Stimulated activated CD4-positive, alpha-beta T cell treated with anti-CD3 and anti-CD28 coated beads, TNF-alpha, amount 100 ng/mL, for 24 hours (primary cell): ENCODE measurements at regions not wholly inside any gene's neighbourhood (a gene's known extent, or its start where the extent isn't known, plus 50 kb on each side); places are given as distances from the start of the nearest gene placed in this dataset.
A peak's percentile ranks its signal among the peaks of the same experiment; 100 is the strongest.

ENCODE experiments used
- DNase-seq, 3 experiments: peaks; one replicate each; pipeline ENCODE4 v3.0.0-alpha.2; 2020; ENCODE audit warnings: low read depth in 3 of 3

DNA sequence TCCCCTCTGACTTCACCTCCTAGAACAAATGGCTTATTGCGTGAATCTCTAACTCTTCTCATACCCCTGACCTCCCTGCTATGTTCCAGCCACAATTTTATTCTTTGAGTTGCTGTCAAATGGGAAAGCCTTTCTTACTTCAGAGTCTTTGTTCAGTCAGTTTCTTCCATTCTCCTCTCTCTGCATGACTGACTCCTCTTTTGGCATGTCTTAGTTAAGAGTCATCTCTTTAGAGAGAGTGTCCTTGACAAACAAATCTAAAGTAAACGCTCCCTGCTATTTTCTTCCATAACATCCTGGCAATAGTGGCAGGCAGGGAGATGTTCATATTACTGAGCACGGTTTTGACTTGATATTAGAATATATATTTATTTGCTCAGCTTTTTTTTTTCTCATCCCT is 170.7 kb upstream of the ERBB4 start:
- DNase-seq: no peak

DNA sequence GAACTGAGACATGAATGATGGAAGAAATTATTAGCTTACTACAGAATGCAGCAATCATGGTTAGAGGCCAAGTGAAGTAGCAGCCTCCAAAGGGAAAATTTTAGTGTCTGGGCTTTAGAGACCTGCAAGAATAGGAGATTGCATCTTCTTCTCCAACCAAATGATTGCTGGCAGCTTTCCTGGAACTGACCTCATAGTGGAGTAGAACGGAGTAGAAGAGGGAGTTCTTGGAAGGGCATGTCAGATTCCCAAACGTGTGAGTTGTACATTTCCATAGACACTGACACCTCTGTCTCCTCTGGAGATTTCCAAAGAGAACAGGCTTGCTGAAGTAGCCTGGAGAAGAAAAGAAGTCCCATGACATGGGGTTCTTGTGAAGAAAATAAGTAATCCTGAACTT is 169.8 kb upstream of the ERBB4 start:
- DNase-seq: no peak

DNA sequence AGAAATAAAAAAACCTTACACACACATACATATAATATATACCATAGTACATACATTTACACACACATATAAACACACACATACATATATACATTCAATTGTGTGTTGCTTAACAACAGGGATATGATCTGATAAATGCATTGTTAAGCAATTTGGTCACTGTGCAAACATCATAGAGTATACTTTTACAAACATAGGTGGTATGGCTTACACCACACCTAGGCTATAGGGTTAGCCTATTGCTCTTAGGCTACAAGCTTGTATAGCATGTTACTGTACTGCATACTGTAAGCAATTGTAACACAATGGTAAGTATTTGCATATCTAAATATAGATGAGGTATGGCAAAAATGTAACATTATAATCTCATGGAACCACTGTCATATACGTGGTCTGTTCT is 156.8 kb upstream of the ERBB4 start:
- DNase-seq: no peak

DNA sequence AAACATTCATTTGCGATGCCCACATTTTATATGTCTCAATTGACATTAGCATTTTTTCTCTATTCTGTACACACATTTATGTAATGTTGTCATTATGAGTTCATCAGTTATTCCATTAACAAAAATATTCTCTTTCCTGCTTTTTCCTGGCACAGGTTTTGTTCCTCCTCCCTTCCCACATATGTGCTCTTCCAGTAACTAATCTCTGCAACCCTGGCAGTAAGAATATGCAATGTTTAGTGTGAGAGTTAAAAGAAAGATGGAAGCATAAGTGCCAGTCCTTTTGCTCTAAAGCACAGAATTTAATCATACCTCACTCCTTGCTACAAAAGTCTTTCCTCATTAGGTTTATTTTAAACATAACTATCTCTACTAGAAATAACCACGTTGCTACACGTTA is 155.8 kb upstream of the ERBB4 start:
- DNase-seq: no peak

DNA sequence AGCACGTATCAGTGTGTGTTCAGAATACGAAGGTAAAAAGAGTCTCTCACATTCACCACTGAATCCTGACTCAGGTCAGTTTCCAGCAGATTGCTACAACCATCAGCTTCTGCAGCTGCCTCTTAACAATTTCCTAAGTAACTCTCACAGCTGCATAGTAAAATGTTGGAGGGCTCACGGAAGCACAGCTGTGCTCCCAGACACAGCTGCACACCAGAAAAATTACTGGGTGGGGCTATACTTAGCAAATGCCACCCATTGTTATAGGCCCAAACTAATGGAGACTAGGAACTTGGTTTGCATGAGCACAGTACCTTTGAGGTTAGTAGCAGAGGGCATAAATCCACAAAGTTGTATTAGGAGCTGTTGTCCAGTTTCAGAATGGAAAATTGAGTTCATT is 153.9 kb upstream of the ERBB4 start:
- no peak for DNase-seq

DNA sequence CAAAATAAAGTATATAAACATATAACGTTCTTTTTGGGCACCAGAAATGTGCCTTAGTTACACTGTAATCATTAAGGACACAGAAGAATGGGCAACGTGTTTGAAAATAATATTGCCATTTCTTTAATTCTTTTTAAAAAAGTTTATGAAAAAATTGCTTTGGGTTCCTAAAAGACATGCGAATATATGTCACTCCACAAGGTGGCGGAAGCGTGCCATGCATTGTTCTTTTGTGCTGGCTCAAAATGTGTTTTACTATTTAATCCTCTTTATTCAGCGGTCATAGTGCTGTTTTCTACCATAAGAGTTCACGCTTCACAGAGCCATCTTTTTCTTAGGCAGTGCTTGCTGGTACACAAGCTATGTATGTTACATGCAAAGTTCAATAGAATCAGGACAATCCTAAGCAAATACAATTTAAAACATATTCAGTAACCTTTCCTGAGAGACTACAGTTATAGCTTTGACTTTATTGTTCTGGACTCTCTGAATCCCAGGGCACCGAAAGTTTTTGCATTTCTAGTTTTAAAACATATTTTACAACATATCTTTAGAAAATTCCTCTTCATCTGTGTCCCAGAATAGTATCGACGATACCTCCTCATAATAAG is 147.8 kb upstream of the ERBB4 start:
- peak in 2 of 3 experiments; percentile 5 to 36 for DNase-seq

DNA sequence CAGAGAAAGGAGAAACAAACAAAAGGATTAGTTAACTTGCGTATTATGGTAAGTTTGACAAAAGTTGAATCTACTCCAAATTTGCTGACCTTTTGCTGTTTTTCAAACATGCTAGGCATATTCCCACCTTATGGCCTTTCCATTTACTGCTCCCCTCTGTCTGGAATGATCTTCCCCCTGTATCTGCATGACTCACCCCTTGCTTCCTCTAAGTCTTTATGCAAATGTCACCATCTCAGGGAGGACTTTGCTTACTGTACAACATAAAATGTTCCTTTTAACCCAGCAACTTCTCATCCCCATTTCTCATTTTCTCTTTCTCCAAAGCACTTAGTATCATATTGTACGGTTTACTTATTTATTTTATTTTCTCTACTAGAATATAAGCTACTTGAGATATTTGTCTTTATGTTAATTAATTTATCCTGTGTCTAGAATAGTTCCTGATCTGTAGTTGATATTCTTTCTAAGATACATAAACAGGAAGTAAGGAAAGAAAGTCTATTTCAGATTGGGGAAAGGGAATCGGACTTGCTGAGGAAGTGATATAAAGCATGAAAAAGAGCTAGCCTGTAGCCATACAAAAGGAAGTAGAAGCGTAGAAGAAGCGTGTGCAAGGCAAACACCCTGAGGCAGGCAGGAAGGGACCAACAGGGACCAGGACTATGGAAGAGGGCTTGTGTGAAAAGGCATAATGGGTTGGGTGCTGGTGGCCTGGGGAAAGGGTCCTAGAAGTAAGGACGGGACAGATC is 144.9 kb upstream of the ERBB4 start:
- no peak for DNase-seq

DNA sequence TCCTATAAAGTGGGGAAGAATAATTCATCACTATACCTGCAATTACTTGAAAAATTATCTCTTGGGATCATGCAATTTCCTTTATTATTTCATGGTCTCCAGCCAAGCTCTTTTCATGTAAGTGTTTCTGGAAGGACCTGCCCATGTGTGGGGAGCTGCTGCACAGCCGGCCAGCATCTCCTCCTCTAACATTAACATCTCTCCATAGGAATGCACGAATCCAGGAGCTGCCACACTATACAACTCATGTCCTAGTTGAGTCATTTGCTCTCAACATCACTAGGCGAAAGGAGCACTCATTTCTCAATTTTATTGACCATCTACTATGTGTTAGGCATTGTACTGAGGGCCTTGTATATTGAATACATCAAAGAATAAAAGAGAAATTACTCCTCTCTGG is 144.3 kb upstream of the ERBB4 start:
- no peak for DNase-seq

DNA sequence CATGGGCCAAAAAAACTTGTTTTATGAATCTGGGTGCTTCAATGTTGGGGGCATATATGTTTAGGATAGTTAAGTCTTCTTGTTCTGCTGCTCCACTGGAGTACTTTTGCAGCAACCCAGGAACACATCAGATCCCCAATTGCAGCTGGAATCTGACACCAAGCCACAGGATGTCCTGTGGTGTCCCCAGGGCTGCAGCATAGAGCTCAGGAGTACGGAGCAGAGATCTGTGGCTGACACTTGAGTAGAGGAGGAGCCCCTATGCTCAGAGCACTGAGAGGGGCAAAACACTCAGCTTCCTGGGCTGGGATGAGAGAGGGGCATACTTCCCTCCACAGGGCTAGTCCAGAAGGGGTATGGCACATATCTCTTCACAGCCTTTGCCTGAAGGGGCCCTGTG is 138.9 kb upstream of the ERBB4 start:
- no peak for DNase-seq

DNA sequence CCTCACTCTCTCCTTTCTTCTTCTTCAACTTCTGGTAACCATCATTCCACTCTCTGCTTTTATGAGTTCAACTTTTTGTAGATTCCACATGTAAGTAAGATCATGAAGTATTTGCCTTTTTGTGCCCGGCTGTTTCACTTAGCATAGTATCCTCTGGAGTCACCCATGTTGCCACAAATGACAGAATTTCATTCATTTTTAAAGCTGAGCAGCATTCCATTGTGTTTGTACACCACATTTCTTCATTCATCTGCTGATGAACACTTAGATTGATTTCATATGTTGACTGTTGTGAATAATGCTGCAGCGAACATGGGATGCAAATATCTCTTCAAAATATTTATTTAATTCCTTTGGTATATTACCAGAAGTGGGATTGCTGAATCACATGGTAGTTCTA is 133.6 kb upstream of the ERBB4 start:
- no peak for DNase-seq

DNA sequence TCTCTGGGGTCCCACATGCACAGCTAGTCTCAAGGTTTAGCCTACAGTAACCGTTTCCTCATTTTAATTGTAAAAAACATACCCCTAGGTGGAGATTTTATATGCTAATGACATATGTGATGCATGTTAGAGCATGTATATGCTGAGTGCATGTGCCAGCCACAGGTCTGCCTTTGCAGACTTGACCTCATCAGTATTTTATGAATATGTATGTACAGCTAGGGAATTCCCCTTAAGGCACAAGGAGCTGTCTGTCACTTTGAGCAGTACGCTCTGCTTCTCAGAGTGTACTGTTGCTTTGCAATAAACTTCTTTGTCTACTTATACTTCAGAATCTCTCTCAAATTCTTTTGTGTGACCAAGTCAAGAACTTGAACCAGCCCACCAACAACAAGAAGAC is 131.2 kb upstream of the ERBB4 start:
- DNase-seq: no peak

DNA sequence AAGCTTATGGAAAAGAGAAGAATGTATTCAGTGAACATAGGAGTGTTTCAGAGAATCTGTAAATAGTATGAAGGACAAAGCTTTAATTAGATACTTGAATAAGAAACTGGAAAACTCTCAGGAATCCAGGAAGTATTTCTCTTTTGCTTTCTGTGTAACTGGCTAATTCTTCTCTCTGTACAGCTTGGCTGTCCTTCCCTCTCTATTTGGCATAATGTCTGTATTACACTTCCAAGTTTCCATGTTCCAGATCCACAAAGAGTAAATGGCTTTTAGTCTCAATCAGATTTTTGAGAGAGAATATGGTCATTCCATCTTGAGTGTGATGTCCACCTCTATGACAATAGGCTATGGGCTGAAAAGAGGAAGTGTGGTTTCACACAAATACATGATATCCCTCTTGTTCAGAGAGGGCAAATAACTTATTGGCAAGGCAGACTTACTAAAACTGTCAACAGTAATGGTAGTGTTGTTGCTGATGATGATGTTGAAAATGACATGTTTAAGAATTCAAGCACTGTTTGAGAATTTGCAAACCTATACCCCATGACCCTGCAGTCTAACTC is 129.2 kb upstream of the ERBB4 start:
- no peak for DNase-seq

DNA sequence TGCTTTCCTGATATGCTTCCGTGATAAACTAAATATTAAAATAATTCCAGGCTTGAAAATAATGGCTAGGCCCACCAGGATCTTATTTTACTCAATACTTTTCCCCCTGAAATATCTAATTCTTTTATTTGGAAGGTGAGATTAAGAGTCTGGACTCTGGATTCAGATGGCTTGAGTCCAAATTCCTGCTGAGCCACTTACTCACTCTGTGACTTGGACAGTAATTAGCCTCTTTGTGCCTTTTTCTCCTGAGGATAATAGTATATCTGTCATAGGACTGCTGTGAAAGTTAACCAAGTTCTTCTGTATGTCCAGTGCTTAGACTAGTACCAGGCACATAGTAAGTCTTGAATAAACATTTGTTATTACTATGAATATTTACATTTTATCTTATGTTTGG is 127.3 kb upstream of the ERBB4 start:
- DNase-seq: no peak

DNA sequence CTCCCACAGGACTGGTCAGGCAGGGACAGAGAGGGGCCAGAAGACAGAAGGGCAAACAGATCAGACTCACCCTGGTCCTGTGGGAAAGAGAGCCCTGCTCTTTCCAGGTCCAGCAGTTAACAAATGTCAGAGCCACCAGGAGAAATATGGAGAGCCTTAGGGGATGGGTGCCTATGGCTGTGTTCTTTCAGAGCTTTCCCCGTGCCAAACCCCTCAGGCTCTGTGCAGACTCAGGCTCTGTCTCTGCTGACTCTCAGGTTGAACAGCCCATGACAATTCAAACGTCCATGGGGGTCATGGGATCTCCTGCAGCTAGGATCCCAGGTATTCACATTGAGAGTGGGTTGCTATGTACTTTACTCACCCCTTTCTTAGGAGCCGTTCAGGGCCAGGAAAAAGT is 120.8 kb upstream of the ERBB4 start:
- DNase-seq: no peak

DNA sequence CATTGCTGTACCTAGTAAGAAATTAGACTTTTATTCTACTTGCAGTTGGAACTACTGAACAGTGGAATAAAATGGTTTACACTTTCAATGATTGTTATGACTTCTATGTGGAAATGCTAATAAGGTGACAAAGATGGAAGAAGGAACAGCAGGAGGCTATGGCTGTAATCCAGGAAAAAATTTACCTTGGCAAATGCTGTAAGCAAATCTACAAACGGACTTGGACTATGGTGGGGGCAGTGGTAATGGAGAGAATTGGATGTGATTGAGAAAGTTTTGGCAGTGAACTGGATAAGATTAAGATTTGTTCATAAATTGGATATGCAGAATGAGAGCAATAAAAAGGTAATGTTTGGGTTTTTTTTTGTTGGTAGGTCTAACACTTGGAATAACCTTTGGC is 111.0 kb upstream of the ERBB4 start:
- no peak for DNase-seq

DNA sequence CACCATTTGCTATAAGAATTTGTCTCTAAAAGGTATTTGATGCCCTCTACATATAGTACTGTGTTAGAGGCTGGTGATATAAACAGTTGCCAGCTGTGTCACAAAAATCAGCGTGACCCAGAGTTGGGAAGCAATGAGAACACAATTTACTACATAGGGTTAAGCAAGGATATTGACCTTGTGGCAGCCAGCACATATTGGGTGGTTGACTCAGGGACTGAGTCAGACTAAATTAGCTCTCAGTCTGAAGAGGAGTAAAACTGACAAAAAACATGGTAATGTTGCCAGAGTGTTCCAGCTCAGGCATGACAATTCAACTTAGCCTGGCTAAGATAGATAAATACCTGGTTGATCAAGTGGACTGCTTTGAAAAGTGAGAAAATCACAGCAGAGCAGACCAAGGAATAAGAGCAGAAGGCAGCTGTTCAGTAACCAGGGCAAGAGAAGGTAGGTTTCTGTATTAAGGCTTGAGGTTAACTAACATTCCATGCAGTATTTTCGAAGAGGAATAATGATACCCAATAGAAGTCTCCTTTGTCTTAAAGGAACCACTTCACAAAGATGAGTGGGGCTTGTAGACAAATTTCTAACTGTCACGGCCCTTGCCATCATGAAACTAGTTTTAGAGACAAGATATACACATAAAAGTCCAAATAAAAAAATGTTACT is 108.2 kb upstream of the ERBB4 start:
- DNase-seq: no peak

DNA sequence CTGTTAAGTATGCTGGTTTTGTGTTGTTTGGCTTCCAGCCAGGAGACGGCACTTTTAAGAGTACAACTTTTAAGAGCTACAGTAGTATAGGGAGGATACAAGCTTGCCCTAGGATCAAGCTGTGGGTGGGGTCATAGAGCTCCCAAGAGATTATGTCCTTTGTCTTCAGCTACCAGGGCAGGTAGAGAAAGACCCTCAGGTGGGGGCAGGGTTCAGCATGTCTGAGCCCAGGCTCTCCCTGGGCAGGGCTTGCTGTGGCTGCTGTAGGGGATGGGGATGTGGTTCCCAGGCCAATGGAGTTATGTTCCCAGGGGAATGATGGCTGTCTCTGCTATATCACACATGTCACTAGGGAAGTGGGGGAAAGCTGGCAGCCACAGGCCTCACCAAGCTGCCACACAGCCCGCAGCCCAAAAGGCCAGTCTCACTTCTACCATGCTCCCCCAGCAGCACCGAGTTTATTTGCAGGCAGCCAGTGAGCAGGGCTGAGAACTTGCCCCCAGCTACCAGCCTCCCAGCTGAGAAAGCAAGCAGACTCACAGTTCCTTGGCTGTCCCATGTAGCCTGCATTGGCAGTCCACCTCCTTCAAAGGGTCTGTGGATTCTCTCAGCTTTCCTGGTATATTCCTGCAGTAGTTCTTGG is 105.7 kb upstream of the ERBB4 start:
- DNase-seq: no peak

DNA sequence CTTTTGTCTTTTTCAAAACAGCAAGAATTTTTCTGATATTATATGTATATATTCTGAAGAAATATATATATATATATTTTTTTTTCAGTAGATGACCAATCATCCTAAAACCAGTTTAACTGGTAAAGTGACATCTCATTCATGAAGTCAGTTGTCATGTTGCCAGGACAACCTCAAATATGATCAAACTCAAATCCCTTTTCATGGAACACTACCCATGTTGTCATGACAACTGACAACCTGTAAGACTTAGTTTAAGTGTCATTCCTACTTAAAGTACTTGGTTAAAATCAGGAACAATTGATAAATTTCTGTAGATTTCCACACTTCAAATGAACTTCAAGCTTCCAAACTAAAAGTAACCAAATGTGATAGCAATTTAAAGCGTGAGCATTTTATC is 101.8 kb upstream of the ERBB4 start:
- no peak for DNase-seq

DNA sequence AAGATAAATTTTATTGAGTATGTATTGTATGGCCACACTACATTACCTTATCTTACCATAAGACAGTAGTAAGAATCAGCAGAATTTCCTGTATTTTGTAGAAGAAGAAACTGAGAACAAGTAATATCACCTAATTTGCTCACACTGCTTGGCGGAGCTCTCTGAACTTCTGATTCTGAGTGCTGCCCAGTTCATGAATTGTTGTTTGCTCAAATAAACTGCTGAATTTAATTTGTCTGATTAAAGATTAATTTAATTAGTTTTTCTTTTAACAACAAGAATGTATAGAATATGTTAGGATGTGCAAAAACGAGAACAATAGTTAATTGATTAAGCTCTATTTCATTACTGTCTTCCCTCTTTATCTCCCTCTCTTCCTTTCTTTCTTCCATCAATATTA is 100.1 kb upstream of the ERBB4 start:
- DNase-seq: no peak

DNA sequence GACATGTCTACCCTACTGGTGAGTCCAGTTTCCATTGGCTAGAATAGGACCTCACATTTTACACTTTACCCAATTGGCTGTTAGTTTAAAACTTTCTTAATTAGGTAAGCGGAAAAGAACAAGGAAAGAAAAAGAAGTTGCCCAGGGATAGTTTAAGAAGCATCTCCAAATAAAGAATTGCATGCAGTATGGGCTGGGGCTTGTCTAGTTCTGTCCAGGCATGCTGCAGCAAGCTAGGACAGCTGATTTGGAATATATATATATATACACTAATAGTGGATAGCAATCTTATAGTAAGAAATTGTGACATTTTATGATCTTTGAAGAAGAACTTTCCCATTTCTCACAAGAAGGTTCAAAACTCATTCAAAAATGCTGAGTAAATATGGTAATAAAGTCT is 90.0 kb upstream of the ERBB4 start:
- no peak for DNase-seq

DNA sequence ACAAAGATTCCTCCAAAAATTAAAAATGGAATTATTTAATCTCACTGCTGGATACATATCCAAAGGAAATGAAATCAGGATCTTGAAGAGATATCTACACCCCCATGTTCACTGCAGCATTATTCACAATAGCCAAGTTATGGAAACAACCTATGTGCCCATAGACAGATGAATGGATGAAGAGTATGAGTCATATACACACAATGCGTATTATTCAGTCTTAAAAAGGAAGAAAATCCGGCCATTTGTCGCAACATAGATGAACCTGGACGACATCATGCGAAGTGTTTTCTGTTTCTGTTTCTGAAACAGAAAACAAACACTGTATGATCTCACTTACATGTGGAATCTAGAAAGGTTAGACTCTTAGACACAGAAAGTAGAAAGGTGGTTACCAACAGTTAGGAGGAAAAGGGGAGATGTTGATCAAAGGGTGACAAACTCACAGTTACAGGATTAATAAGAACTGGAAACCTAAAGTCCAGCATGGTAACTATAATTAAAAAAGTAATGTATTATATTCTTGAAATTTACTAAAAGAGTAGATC is 87.8 kb upstream of the ERBB4 start:
- no peak for DNase-seq

DNA sequence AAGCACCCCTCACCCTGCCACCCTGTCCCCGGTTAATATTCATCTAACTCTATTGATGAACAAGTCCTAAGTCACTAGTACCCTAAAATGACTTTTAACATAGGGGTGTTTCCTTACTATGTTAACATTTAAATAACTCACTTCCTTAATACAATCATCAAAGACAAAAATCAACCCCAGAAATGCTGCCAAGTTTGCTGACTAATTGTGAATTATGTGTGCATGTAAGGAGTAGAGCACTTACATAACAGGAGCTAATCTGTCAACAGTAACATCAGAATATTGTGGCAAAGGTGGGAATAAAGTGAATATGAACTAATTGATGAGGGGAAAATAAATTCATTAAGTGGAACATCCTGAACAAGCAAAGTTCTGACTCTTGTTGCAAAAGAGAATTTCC is 81.4 kb upstream of the ERBB4 start:
- DNase-seq: no peak
